ENCODE measurements at regions not wholly inside any gene's neighbourhood (a gene's known extent, or its start where the extent isn't known, plus 50 kb on each side); places are given as distances from the start of the nearest gene placed in this dataset.

- DNase-seq: no peak
These were observed 166.2 kb upstream of the SP8 start for GRCh38 chr7:20952916-20953315.

GRCh38 chr7:20954711-20955619 lies 168.3 kb upstream of the SP8 start:
- DNase-seq: no peak

- peak; percentile 4 for DNase-seq
These were observed 171.9 kb upstream of the SP8 start for GRCh38 chr7:20958572-20958971.

GRCh38 chr7:20959281-20959680 lies 172.6 kb upstream of the SP8 start:
- DNase-seq: peak; percentile 3

- no peak for DNase-seq
These were observed 177.0 kb upstream of the SP8 start for GRCh38 chr7:20963556-20964280.

- DNase-seq: no peak
These were observed 177.7 kb upstream of the SP8 start for GRCh38 chr7:20964281-20964918.

GRCh38 chr7:20971219-20971618 lies 184.5 kb upstream of the SP8 start:
- no peak for DNase-seq

- DNase-seq: no peak
These were observed 193.5 kb upstream of the SP8 start for GRCh38 chr7:20980232-20980631.

- DNase-seq: no peak
These were observed 194.1 kb upstream of the SP8 start for GRCh38 chr7:20980668-20981264.

- no peak for DNase-seq
These were observed 201.7 kb upstream of the SP8 start for GRCh38 chr7:20988340-20988739.

- DNase-seq: no peak
These were observed 204.9 kb upstream of the SP8 start for GRCh38 chr7:20991544-20991943.

GRCh38 chr7:20993693-20994092 lies 207.0 kb upstream of the SP8 start:
- DNase-seq: no peak

- no peak for DNase-seq
These were observed 211.6 kb upstream of the SP8 start for GRCh38 chr7:20998309-20998708.

GRCh38 chr7:21011153-21011552 lies 224.5 kb upstream of the SP8 start:
- no peak for DNase-seq

- DNase-seq: no peak
These were observed 227.3 kb upstream of the SP8 start for GRCh38 chr7:21013765-21014539.

GRCh38 chr7:21020667-21021066 lies 234.0 kb upstream of the SP8 start:
- no peak for DNase-seq

GRCh38 chr7:21023841-21024484 lies 237.3 kb upstream of the SP8 start:
- DNase-seq: no peak

GRCh38 chr7:21024485-21024867 lies 237.8 kb upstream of the SP8 start:
- DNase-seq: no peak

GRCh38 chr7:21028186-21028585 lies 241.5 kb upstream of the SP8 start:
- DNase-seq: peak; percentile 35

- no peak for DNase-seq
These were observed 241.9 kb upstream of the SP8 start for GRCh38 chr7:21028599-21028998.

- DNase-seq: no peak
These were observed 242.3 kb upstream of the SP8 start for GRCh38 chr7:21029006-21029405.

Data from NCI-H510A (cell line).